Left colon (tissue), 2 donors: ENCODE measurements at regions not wholly inside any gene's neighbourhood (a gene's known extent, or its start where the extent isn't known, plus 50 kb on each side); places are given as distances from the start of the nearest gene placed in this dataset.
A peak's percentile ranks its signal among the peaks of the same experiment; 100 is the strongest.

ENCODE experiments used
- ATAC-seq: fragments of 200-7000 bp; cut with Tn5 transposase; one replicate; pipeline ENCODE4 v1.9.1; 2020; ENCODE audit warnings: mild to moderate bottlenecking, moderate library complexity
- DNase-seq, 2 donors: peaks; one replicate each; pipeline ENCODE4 v3.0.0-alpha.2; 2020
- intact Hi-C, 2 donors: fragments of 100-400 bp; cut with DNase I in 1 of 2; cut with micrococcal nuclease in 1 of 2; formaldehyde crosslinking; loops; one replicate each; pipeline versions ENCODE4 v1.11.2 to v1.14.0; 2022; cut with DNase I, micrococcal nuclease
- donor health status: DM: no; HTN: no; CAD: no.
- donor health status: DM: yes; HTN: yes; CAD: no.

DNA sequence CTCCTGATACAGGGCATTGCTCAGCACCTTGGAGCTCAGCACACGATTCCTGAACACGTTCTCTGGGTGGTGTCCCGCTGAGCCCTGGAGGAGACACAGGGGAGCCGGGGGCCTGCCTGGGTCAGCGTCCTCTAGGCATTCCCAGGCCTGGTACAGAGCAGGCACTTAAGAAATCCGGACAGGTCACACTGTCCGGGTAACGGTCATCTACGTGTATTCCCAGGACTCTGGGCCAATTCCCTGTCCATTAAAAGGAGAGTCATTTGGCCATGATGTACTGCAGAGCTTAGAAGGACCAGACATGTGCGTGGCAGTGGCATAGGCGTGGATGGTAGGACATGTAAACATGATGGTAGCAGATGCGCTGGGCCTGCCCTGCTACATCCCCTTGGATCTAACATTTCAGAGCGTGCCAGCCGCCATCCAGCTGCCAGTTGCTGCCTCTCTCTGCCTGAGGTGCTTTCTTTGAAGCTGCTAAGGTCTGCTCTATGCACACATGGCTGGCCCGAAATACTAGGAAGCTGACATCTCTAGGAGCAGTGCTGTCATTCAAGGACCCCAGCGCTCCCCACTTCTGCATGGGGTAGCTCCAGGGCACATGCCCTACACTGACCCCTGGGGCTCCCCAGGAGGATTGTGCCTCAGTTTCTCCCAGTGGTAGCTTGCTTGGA, 273.1 kb upstream of the RTL1 start:
- DNase-seq (no peak), ATAC-seq (no peak)
- intact Hi-C loops = no loop called here

GRCh38 chr14:101177301-101177971, 273.9 kb upstream of the RTL1 start:
- intact Hi-C loops = no loop called here
- DNase-seq (no peak), ATAC-seq (no peak)

GRCh38 chr14:101178184-101179072, 274.9 kb upstream of the RTL1 start:
- intact Hi-C loops = no loop called here
- DNase-seq = no peak
- ATAC-seq = no peak

GRCh38 chr14:101179691-101180211, 276.2 kb upstream of the RTL1 start:
- ATAC-seq = no peak
- intact Hi-C loops = no loop called here
- no peak for DNase-seq

DNA sequence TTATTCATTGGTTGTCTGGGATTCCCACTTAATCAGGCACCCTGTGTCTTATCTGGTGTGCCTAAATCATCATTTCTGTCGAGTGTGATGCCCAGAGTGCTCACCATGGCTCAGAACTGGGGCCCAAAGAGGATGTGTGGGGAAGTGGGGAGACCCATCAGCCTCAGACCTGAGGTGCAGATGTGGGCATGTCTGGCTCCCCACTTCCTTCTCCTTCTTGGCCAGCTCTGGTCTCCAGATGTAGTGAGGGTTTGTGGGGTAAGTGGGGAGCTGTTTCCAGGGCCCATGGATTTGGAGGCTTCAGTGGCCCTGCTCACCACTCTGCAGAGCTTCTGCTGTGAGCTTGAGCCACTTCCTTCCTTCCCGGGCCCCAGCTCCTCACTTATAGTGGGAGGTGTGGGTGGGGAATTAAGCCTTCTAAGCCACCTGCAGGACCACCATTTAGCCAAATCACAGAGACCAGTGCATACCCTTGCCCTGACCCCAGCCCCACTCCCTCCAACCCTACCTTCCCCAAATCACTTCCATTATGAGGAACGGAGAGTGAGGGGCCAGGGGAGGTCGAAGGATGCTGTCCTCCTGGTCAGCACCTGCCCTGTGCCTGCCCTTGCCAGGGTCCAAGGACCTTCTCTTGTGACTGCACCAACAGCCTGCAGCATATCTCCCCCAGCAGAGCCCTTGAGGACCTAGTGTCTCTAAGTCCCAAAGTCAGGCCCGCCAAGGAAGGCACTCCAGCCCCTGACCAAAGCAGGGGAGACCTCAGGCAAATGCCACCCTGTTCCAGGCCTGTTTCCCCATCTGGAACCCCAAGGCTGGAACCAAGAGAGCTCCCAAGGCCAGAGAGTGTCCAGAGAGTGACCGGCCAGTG, 278.2 kb upstream of the RTL1 start:
- ATAC-seq (no peak), DNase-seq (no peak)
- intact Hi-C loops = no loop called here

DNA sequence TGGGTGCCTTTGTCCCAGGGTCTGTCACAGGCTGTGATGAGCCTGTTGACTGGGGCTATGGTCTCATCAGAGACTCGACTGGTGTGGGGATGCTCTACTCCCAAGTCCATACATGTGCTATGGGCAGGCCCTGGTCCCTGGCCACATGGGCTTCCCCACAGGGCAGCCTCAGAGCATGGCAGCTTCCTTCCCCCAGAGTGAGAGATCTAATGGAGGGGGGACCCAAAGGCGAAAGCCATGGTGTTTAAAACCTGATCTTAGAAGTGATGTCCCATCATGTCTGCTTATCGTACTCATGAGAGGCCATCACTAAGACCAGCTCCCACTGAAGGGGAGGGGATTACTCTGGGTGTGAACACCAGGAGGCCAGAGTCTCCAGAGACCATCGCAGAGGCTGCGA, 279.0 kb upstream of the RTL1 start:
- ATAC-seq (no peak), DNase-seq (no peak)
- intact Hi-C loops = no loop called here

GRCh38 chr14:101183376-101184103, 280.0 kb upstream of the RTL1 start:
- peak in 1 of 2 donors; percentile 18 for DNase-seq
- intact Hi-C loops = no loop called here
- ATAC-seq = peak; percentile 30

GRCh38 chr14:101184104-101184455, 280.6 kb upstream of the RTL1 start:
- intact Hi-C loops = no loop called here
- DNase-seq (no peak), ATAC-seq (no peak)

DNA sequence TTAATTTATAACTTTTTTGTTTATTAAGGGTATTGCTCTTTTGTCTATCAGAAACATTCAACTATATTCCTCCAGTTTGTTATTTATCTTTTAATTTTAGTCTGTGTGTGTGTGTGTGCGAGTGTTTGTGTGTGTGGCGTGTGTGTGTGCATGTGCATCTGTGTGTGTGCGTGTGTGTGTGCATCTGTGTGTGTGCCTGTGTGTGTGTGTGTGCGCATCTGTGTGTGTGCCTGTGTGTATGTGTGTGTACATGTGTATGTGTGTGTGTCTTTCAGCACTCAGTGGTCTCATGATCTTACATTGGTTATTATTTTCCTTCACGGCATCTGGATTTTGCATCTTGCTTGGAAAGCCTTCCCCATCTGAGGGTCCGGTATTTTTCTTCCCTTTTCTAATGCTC, 281.1 kb upstream of the RTL1 start:
- intact Hi-C loops = no loop called here
- DNase-seq (no peak), ATAC-seq (no peak)

- no peak for DNase-seq
- no peak for ATAC-seq
- intact Hi-C loops = no loop called here
Measured at GRCh38 chr14:101185073-101185835, 281.7 kb upstream of the RTL1 start.

GRCh38 chr14:101185946-101186345, 282.4 kb upstream of the RTL1 start:
- ATAC-seq (no peak), DNase-seq (no peak)
- intact Hi-C loops = no loop called here

GRCh38 chr14:101186544-101186943, 283.0 kb upstream of the RTL1 start:
- intact Hi-C loops = no loop called here
- DNase-seq (no peak), ATAC-seq (no peak)

DNA sequence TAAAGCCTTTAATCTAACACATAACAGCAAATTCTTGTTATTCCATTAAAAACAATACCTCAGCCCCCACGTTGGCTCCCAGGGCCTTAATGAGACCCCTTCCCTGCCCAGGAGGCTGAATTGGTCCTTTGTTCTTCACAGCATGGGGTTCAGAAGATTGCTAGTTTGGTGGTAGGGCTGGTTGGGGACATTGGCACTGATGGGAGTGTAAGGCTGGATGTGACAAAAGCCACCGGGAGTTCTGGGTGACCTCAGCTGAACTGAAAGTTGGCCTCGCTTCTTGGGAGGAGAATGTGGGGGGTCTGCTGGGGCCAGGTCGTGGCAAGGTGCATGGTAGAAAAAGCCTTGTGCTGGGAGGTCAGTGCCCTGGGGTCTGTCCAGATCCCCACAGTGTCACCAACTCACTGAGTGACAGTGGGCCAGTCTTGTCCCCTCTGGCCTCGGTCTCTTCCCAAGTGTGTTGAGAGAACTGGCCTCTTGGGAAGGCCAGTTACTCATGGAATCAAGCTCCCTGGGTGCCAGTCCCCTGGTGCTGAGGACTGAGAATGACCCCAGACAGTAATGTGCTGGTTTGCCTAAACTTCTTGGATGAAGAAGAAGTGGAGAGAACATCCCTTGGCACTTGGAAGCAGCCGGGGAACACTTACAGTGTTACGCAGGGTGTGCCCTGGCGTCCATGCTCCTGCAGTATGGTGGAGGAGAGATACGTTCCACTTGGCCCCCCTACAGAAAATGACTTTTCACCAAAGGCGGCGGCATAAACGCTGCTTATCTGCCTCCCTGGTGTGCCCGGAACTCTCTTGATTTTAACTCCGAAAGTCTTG, 283.7 kb upstream of the RTL1 start:
- ATAC-seq = no peak
- intact Hi-C loops = no loop called here
- no peak for DNase-seq

DNA sequence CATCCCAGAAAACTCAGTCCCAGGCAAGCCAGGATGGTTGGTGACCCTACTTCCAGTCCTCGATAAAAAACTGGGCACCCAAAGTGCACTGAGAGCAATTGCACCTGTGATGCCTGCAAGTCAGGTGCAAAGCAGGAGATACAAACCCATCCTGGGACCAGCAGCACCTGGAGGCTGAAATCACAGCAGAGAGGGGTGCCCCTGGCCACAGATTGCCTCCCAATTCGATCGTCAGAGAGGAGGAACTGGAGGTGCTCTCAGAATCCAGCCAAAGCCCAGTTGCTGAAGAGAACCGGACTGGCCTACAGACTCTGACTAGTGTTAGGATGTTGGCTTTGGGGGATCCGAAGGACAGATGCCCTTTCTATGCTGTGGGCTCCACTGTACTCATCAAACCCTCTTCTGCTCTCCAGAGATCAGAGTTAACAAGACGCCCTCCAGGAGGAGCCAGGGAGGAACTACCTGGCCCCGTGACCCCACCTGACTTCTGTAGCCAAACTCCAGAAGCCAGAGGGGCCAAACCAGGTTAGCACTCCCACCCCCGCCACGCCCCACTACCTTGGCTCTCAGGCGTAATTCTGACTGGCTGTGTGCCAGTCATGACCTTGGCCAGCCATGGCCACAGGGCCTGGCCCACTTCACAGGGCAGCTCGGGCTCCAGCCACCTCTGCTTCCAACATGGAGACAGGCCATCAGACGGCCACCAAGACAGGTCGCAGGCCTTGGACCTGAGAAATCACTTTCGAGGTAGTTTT, 284.5 kb upstream of the RTL1 start:
- intact Hi-C loops = no loop called here
- ATAC-seq = no peak
- no peak for DNase-seq

DNA sequence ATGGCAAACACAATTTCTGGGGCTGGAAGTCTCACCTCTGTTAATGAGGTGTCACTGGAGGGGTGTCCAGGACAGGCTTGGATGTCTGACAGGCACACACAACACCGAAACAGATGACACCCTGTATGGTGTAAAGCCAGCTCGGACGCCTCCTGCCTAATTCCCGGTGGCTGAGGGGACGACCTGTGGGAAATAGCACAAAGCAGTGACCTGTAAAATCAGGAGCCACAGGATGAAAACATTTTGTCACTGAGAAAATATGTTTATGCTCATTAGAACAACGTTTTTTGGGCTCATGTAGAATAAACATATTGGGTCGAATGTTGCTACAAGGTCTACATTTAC, 285.0 kb upstream of the RTL1 start:
- DNase-seq = no peak
- ATAC-seq = no peak
- intact Hi-C loops = no loop called here

GRCh38 chr14:101189266-101189665, 285.7 kb upstream of the RTL1 start:
- intact Hi-C loops = no loop called here
- no peak for ATAC-seq

More at GRCh38 chr14:101189266-101189665, 285.7 kb upstream of the RTL1 start:
- no peak for DNase-seq
